ENCODE measurements at regions not wholly inside any gene's neighbourhood (a gene's known extent, or its start where the extent isn't known, plus 50 kb on each side); places are given as distances from the start of the nearest gene placed in this dataset.
A peak's percentile ranks its signal among the peaks of the same experiment; 100 is the strongest.

GRCh38 chr14:28161040-28161439 lies 605.5 kb upstream of the FOXG1 start:
- TF ChIP-seq POLR2AphosphoS5 (IDR thresholded peaks at IDR 0.05): no peak
- no peak for TF ChIP-seq CTCF (IDR thresholded peaks at IDR 0.05; ENCODE audit: poor library complexity, severe bottlenecking)
- no peak for TF ChIP-seq EZH2 (IDR thresholded peaks at IDR 0.05; ENCODE audit: borderline replicate concordance, insufficient read depth, low read length, poor library complexity, severe bottlenecking)
- TF ChIP-seq REST (IDR thresholded peaks at IDR 0.05; ENCODE audit: borderline replicate concordance): no peak
- TF ChIP-seq EP300 (conservative IDR thresholded peaks at IDR 0.05; ENCODE audit: poor library complexity, severe bottlenecking): peak; percentile 70
- no peak for TF ChIP-seq RAD21 (conservative IDR thresholded peaks at IDR 0.05)
- TF ChIP-seq TAF1 (IDR thresholded peaks at IDR 0.05; ENCODE audit: low read depth): no peak
- no peak for TF ChIP-seq SMC3 (conservative IDR thresholded peaks at IDR 0.05; ENCODE audit: poor library complexity)
- TF ChIP-seq MXI1 (conservative IDR thresholded peaks at IDR 0.05; ENCODE audit: poor library complexity, severe bottlenecking): no peak
